ENCODE measurements at regions not wholly inside any gene's neighbourhood (a gene's known extent, or its start where the extent isn't known, plus 50 kb on each side); places are given as distances from the start of the nearest gene placed in this dataset.

DNA sequence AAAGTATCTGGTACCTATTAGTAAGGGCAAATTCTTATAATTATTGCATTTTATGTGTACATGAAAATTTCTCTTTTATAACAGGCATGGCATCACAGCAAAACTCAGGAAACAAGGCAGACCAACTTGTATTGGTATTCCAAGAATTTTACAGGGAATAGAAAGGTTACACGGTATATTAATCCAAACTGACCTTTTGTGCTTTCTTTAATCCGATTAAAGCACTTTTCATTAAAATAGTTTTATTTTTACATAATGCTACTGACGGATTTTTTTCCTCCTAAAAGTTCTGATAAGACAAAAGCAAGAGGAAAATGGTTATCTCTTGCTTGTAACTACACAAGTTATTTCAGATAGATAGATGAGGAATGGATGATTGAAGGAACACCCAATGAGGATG lies 137.0 kb upstream of the SLCO3A1 start:
- TF ChIP-seq CTCF (IDR thresholded peaks at IDR 0.05) (no peak), POLR2A (IDR thresholded peaks at IDR 0.05) (no peak)
